ENCODE measurements at regions not wholly inside any gene's neighbourhood (a gene's known extent, or its start where the extent isn't known, plus 50 kb on each side); places are given as distances from the start of the nearest gene placed in this dataset.
A peak's percentile ranks its signal among the peaks of the same experiment; 100 is the strongest.

GRCh38 chr16:85381738-85382592 lies 231.2 kb upstream of the GSE1 start:
- no peak for DNase-seq

- DNase-seq, result no peak
These were observed 230.4 kb upstream of the GSE1 start for GRCh38 chr16:85382717-85383118.

- DNase-seq, result no peak
These were observed 229.0 kb upstream of the GSE1 start for GRCh38 chr16:85383836-85384832.

GRCh38 chr16:85384833-85385462 lies 228.2 kb upstream of the GSE1 start:
- no peak for DNase-seq

GRCh38 chr16:85385463-85386331 lies 227.4 kb upstream of the GSE1 start:
- no peak for DNase-seq

- no peak for DNase-seq
These were observed 226.5 kb upstream of the GSE1 start for GRCh38 chr16:85386467-85387170.

GRCh38 chr16:85387171-85387507 lies 226.0 kb upstream of the GSE1 start:
- DNase-seq, result no peak

- DNase-seq, result no peak
These were observed 225.3 kb upstream of the GSE1 start for GRCh38 chr16:85387731-85388295.

GRCh38 chr16:85389679-85390470 lies 223.2 kb upstream of the GSE1 start:
- no peak for DNase-seq

- peak; percentile 65 for DNase-seq
These were observed 222.5 kb upstream of the GSE1 start for GRCh38 chr16:85390511-85391174.

GRCh38 chr16:85391175-85391707 lies 221.9 kb upstream of the GSE1 start:
- DNase-seq, result no peak

- DNase-seq, result no peak
These were observed 221.1 kb upstream of the GSE1 start for GRCh38 chr16:85391769-85392583.

GRCh38 chr16:85392756-85393673 lies 220.1 kb upstream of the GSE1 start:
- DNase-seq, result no peak

- peak; percentile 76 for DNase-seq
These were observed 219.3 kb upstream of the GSE1 start for GRCh38 chr16:85393674-85394451.

- no peak for DNase-seq
These were observed 218.5 kb upstream of the GSE1 start for GRCh38 chr16:85394456-85395206.

Measured in right hindlimb (tissue), 1 donor.